C4-2B (cell line): ENCODE measurements at regions not wholly inside any gene's neighbourhood (a gene's known extent, or its start where the extent isn't known, plus 50 kb on each side); places are given as distances from the start of the nearest gene placed in this dataset.

ENCODE experiments used
- CTCF ChIP-seq: fragments of 450-650 bp; conservative IDR thresholded peaks from 2 replicates; pipeline ENCODE4 v1.5.1; 2017; ENCODE audit warnings: mild to moderate bottlenecking
- ZFX ChIP-seq: fragments of 450-650 bp; IDR thresholded peaks from 2 replicates; pipeline ENCODE4 v1.6.1; 2017

- TF ChIP-seq CTCF (no peak), ZFX (no peak)
These were observed 87.1 kb downstream of the TEX29 start for GRCh38 chr13:111407381-111408131.
